Suppressor macrophage (primary cell): ENCODE measurements at regions not wholly inside any gene's neighbourhood (a gene's known extent, or its start where the extent isn't known, plus 50 kb on each side); places are given as distances from the start of the nearest gene placed in this dataset.
"Not testable (repeated sequence)": the region's sequence is repeated elsewhere in the genome, so short reads cannot be mapped to it uniquely, and the experiment has no call there.

ENCODE experiments used
- DNase-seq, 4 experiments: peaks; one replicate each; pipeline ENCODE4 v3.0.0-alpha.2; 2020 to 2022

DNA sequence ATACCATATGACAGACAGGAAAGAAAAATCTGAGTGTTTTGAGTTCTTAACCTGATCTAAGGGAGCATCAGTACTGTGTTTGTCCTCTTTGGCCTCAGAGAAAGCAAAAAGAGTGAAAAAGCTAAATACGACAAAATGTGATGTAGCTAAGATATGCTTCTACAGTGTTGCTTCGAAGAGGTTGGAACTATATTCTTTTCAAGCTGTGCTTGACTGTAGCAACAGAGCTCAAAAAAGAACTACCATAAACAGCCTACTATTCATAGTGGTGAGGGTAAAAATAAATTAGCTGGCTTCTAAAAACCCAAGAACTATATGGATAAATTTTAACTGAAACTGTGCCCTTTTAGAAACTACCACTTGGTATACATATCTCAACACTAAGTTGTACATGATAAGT is 881.8 kb upstream of the PCDH10 start:
- DNase-seq, result no peak

DNA sequence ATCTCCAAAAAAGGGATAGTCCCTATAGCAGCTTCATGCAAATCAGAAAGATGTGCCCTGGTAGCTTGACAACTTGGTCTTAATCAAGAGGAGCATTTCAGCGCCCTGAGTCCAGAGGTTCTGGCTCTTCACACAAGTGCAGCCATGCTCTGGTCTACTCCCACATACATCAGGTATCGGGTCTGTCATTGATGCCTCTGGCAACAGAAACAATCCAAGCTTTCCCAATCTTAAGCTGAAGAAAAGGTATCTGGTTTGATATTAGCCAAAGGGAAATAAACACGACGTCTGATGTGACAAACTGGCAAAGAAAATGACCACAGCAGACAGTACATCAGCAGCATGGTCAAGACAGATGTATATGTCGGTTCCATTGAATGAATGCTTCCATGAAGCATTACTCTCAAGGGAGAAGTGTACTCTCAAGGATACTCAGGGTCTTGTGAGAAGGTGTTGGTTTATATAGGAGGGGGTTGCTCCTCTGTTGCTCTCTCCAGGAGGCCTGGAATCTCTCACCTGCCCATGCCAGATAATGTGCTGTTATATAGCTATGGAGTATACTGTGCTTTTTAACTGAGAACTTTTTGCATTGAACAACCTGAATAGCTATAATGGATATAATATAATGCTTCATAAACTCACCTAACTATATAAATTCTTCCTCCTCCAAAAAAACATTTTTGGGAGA is 879.6 kb upstream of the PCDH10 start:
- no peak for DNase-seq

DNA sequence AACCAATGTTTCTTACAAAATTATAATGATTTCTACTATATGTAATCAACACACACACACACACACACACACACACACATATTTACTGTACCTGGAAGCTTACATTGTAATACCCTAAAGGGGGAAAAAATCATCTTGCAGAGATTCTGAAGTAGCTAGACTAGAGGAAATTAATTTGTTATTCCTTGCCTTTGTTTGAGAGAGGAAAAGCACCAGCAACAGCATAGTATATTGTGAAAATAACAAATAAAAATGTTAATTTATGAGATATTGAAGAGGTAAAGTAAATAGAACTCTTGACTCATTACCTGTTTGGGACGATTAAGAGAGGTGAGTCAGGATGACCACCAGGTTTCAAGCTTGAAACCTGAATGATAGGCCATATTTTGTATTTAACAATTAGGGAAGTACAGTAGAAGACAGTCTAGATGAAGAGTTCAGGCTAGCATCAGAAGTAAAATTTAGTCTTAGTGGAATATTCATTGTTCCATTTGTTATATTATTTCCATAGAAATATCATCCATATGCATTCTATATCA is 873.4 kb upstream of the PCDH10 start:
- DNase-seq, result no peak

DNA sequence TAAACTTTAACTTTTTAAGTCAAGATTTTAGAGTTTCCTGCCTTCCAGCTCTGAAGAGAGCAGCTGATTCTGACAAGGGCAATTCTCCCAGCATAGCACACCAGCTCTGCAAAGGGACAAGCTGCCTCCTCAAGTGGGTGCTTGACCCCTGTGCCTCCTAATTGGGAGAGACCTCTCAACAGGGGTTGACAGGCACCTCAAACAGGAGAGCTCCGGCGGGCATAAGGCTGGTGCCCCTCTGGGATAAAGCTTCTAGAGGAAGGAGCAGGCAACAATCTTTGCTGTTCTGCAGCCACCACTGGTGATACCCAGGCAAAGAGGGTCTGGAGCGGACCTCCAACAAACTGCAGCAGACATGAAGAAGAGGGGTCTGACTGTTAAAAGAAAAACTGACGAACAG is 872.9 kb upstream of the PCDH10 start:
- DNase-seq, result no peak

DNA sequence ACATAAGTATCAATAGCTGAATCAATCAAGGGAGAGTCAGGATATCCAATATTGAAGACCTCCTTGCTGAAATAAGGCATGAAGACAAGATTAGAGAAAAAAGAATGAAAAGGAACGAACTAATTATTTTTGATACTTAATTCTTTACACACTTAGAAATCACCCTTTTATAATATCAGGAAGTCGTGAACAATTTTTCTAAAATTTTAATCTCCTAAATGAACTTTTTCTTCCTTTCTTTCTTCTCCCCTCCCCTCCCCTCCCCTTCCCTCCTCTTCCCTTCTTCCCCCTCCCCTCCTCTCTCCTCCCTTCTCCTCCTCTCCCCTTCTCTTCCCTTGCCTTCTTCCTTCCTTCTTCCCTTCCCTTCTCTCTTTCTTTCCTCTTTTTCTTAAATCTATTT is 872.1 kb upstream of the PCDH10 start:
- no peak for DNase-seq

DNA sequence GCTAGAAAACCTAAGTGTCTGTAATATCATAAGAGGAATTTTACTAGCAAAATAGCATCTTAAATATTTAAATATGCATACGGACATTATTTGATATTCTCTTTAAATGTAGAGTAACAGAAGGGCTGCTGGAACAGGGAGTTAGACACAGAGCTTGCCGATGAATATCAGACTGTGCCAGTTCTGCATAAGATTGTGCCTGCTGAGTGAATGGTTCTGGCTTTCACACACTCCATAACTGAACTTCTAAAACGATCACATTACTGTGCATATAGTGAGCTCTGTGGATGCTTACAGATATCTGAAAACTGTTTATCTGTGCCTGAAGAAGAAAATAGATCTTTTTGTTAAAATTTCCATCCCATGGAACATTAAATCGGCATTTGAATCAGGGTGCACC is 867.4 kb upstream of the PCDH10 start:
- DNase-seq, result no peak

- DNase-seq, result no peak
Observed at GRCh38 chr4:132284910-132285426, 864.1 kb upstream of the PCDH10 start.

GRCh38 chr4:132297346-132297745 is 851.7 kb upstream of the PCDH10 start:
- DNase-seq, result no peak

GRCh38 chr4:132299841-132300240 is 849.3 kb upstream of the PCDH10 start:
- no peak for DNase-seq

- DNase-seq, result no peak
Observed at GRCh38 chr4:132312521-132312920, 836.6 kb upstream of the PCDH10 start.

DNA sequence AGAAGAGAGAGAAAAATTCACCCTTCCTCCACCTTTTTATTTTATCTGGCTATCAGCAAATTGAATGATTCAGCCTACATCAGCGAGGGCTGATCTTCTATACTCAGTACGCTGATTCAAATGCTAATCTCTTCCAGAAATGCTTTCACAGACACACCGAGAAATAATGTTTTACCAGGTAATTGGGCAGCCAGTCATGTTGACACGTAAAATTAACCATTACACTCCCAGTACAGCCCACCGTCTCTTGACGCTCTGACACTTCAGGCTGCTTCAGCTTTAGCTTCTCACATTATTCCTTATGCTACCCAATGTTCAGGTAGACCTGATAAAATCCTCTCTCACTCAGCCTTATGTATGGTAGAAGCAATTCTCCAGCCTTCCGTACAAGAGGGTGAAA is 835.2 kb upstream of the PCDH10 start:
- DNase-seq, result no peak

DNA sequence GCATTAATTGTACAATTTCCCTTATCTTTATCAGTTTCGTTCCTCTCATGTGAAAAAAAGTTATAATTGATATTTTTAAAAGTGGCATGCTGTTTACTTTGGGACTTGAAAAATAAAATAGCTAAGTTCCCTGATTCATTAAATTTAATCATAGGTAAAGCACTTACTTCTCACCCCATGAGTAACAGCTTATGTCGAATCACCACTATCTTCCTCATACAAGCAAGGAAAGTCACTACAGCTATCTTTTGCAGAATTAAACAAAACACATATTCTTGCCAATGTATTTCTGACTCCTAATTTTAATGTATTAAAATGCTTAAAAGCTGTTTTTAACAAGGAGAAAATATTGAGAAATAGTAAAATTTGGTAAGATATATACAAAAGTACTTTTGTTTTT is 832.4 kb upstream of the PCDH10 start:
- DNase-seq, result no peak

- DNase-seq, result no peak
Observed at GRCh38 chr4:132317923-132318322, 831.2 kb upstream of the PCDH10 start.

GRCh38 chr4:132328761-132329160 is 820.3 kb upstream of the PCDH10 start:
- no peak for DNase-seq

DNA sequence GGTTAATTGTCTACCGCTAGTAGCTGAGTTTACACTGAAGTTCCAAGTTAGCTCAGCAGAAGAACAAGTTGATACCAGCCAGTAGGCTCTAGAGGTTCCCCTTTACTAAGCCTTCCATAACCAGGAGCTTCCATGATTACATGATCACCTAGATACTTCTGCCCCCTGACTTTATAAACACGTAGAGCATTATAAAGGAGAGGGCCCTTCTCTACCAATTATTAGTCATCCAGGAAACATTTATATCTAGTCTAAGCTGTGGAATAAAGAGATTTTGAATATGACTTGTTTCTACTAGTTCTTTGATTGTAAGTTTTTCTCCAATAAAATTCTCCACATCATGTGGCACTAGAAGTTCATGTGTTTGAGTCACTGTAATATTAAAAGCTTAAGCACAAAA is 818.1 kb upstream of the PCDH10 start:
- DNase-seq, result no peak

DNA sequence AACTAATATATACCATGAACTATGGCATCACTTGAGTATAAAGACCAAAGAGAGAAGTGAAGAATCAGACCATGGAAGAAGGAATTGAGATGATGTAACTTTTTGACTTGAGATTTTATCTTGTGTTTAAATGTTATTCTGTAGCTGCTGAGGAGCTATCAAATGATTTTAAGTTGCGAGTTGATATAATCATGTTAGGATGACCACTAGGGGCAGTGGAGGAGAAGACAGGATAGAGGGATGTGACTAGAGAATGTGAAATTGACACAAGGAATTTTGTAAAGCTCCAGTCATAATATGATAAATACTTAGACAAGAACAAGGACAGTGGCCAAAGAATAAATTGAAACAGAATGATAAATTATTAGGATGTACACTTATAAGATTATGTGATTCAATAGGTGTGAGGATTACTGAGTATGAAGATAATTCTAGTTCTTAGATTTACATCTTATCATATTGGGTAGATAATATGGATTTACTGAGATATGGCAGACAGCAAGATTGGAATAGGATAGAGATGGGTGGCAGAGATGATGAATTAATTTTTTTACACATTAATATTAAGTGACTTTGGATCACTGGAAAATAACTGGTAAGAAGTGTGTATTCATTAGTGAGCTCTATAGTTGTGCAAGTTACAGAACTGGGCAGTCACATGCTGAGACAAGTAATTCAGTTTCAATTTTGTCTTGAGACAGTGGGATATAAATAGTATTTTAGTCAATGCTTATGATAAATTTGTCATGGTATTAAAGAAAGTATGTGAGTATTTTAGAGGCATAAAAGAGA is 816.0 kb upstream of the PCDH10 start:
- no peak for DNase-seq

DNA sequence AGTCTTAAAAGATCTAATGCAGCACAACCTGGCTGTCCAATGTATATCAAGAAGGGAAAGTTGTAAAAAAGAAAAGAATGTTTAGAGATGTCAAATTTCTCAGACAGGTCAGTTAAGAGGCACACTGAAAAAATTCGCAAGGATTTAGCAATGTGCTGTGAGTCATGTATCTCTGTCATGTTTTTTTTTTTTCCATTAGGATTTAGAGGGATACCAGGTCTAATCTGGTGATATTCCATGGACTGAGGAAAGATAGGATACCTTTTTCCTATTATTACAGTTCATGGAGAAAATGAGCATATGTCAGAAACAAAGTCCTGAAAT is 815.4 kb upstream of the PCDH10 start:
- no peak for DNase-seq

DNA sequence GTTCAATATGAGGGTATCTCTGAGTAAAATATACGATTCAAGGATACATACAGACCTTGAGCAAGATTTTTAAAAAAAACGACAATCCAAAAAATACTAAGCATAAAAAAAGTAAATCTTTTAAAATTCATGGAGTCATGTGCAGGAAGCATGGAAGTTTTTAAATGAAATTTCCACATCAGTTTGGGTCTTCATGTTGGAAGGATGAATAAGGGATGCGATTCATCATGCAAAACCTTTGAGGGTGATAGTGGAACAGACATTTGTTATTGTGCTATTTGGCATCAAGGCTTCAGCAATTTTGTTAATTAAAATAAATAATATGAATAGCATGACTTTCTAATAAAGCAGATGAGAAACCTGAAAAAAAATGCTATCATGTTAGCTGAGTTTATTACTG is 815.0 kb upstream of the PCDH10 start:
- no peak for DNase-seq

DNA sequence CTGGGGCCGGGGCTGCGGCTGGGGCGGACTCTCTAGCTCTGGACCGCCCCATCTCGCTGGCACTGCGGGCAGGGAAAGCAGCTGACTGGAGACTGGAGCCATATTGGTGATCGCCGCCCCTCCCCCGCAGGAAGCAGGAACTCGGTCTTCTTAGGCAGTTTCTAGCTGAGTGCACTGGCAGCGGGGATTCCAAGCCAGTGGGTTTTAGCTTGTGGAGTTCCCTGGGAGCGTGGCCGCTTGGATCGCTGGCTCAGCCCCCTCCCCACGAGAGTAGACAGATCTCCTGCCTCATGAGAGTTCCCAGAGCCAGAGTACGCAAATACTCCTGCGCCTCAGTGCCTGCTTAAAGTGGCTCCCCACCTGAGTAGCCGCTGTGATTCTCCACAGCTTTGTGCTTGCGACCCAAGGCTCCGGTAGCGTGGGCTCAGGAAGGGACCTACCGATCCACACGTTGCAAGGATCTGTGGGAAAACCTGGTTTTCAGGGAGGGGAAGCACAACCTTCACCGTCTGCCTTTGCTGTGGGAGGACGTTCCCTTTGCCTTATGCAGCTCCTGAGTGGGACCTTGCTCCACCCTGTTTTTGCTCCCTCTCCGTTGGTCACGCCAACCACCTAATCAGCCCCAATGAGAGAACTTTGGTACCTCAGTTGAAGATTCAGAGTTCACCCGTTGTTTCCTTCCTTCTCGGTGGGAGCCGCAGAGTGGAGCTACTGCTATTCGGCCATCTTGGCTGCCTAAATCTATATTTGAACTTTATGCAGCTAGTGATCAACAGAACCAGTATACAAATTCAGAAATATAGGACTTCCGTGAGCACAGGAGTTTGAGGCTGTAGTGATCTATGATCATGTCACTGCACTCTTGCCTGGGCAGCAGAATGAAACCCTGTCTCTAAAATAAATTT is 803.9 kb upstream of the PCDH10 start:
- no peak for DNase-seq

DNA sequence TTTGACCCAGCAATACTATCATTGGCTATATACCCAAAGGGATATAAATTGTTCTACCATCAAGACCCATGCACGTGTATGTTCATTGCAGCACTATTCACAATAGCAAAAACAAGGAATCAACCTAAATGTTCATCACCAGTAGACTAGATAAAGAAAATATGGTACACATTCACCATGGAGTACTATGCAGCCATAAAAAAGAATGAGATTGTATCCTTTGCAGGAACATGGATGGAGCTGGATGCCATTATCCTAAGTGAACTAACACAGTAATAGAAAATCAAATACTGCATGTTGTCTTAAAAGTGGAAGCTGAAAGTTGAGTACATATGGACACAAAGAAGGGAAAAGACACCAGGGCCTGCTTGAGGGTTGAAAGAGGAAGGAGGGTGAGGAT is 803.1 kb upstream of the PCDH10 start:
- DNase-seq, result no peak

- DNase-seq, result not testable (repeated sequence)
Observed at GRCh38 chr4:132351606-132352005, 797.5 kb upstream of the PCDH10 start.

DNA sequence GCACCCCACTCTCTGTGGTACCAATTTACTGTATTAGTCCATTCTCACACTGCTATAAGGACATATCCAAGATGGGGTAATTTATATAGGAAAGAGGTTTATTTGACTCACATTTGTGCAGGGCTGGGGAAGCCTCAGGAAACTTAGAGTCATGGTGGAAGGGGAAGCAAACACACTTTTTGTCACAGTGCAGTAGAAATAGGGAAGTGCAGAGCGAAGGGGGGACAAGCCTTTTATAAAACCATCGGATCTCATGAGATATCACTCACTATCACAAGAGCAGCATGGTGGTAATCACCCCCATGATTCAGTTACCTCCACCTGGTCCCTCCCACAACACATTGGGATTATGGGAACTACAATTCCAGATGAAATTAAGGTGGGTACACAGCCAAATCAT is 766.9 kb upstream of the PCDH10 start:
- no peak for DNase-seq

DNA sequence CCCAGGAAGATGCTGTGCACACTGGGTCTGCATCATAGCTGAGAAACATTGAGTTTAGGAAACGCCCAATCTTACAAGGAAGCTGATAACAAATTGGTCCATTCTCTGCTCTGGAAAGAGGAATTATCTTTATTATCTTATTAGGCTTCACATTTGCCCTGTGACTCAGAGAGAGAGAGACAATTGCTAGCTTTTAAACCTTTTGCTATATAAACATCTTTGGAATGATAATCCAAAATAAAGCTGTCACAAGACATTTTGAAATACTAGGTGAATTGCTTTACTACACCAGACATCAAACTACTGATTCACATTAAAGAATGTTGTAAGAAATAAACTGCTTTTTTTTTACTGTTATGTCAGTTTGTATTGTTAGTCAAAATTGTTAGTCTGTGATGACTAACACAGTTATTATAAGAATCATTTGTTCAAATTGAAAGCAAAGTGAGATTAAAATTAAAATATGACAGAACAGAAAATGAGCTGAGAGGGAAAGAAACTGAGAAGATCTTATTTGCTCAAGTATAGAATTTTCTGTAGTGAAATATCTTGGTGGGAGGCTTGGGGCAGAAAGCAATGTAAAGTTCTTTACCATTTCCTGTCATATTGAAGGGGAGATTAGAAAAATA is 765.4 kb upstream of the PCDH10 start:
- no peak for DNase-seq
